GM18867 (cell line): ENCODE measurements at regions not wholly inside any gene's neighbourhood (a gene's known extent, or its start where the extent isn't known, plus 50 kb on each side); places are given as distances from the start of the nearest gene placed in this dataset.

Experiments
- ATAC-seq: cut with Tn5 transposase; IDR thresholded peaks from one replicate; pipeline ENCODE4 v1.9.1; 2021; ENCODE audit warnings: mild to moderate bottlenecking, moderate library complexity; ENCODE audit not compliant: unreplicated experiment

DNA sequence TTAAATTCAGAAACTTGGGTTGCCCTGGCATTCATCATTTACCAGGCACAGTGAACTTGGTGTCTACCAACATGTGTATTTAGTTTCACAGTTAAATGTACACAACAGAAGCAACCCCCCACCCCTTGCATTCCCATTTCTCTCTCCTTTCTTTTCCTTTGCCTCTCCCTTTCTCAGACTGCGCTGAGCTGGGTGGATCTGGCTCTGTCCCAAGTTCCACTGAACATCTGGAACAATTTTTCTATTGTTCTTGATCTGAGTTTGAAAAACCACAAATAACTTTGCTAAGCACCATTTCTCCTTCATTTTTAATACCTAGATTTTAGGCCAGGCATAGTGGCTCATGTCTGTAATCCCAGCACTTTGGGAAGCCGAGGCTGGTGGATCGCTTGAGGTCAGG lies 242.2 kb downstream of the ABHD5 start:
- no peak for ATAC-seq

DNA sequence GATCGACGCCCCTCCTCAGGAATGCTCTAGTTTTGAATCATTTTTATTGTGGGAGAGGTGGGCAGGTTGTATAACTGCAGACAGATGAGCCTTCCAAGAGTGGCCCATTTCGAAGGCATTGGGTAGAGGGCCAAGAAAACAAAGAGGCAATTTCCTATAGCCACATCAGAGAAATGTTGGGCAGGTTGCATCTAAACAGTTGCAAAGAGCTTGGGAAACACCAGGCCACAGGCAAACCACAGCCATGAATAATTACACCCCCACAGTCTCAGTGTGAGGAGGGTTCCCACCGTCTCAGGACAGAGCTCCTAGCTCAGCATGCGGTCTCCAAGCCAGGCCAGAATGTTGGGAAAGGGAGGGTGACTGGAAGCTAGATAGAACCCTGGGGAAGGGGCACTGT lies 257.3 kb downstream of the ABHD5 start:
- no peak for ATAC-seq

DNA sequence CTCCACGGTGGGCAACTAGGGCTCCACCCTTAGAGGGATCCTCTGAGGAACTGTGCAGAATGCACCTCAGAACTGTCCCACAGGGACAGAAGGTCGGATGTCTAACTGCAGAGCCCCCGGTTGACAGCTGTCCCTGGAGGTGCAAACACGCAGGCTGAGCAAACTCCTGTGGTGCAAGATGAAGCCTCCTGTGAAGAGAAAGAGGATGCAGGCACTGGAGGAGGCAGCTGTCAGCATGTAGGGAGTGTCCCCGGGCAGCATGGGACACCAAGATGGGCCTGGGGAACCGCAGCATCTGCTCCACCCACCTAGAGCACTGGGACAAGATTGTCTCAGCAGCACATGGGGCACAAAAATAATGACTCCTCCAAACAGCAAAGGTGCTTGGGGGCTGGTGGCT lies 258.9 kb downstream of the ABHD5 start:
- no peak for ATAC-seq

DNA sequence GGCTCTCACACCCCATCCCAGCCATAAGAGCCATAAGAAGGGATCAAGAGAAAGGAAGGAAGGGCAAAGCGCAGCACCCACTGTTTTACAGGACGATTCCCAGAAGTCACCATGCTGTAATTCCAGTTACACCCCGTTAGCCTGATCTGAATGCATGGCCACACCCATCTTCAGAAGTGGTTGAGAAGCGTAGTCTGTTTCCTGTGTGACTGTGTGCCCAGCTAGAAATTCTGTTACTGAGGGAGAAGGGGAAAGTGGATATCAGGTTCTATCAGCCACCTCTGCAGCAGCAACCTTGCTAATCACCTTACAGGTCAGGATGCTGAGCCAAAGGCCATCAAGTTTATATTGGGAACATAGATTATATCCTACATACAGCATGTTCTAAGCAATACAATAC lies 260.0 kb downstream of the ABHD5 start:
- no peak for ATAC-seq

DNA sequence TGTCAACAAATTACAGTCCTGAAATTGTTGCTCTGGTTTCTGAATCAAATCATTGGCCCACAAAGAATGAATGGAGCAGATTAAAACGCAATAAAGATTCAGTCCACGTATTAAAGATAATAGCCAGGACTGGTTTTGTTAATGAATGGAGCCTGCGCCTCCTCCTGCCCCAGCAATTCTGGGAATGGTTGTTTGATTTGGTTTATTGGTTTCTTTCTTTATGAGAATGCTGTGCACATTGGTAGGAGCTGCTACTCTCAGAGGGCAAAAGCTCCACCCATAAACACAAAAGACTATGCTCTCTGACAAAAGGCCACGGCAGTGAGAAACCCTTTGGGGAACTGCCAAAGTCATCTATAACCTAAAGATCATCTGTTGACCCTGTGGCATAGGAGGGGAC lies 261.1 kb downstream of the ABHD5 start:
- no peak for ATAC-seq

DNA sequence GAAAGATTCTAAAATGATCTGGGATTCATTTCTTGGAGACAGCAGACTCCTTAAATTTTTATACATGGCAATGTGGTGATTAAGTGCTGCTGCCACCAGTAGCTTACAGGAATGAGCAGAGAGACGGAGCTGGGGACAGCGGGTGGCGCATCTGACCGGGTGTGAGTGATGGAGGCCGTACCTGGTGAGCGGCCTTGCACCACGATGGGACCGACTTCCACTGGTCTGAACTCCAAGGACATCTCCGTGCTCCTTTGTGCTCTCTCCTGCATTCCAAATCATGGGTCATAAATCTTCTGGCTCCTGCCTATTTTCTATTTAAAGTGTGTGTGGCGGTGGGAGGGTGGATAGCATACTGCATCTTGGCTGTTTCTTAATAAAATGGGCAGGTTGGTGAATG lies 262.6 kb downstream of the ABHD5 start:
- ATAC-seq, result no peak

DNA sequence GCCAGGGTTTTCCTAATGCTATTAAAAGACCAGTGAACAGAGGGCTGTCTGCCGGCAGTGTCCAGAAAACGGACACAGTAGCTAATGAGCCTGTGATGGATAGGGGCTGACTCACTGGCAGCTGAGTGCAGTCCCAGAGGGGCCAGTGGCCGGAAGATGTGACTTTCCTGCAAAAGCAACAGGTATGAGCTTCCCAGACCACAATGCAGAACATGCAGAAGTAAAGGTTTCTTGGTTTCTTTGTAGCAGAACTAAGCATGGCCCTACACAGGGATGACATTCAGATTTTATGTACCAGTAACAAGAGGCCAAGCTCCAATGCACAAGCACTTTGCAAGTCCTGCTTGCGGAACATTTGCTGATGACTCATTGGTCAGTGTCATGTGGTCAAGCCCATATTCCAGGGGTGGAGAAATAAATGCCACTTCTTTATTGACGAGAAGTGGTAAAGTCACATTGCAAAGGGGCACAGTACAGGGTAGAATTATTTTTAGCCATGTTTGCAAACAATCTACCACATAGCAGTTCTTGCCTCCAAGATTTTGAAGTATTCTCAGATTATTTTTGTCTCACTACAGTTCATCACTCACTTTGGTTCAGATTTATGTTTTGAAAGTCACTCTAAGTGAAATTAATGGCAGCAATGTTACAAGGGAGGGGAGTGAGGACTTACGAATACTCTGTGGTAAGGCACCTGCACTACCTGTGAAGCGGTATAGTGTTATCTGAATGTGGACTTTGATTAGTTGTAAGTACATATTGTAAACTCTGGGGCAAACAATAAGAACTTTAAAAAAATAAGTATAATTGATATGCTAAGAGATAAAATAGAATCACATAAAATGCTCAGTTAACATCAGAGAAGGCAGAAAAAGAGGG lies 263.3 kb downstream of the ABHD5 start:
- no peak for ATAC-seq

DNA sequence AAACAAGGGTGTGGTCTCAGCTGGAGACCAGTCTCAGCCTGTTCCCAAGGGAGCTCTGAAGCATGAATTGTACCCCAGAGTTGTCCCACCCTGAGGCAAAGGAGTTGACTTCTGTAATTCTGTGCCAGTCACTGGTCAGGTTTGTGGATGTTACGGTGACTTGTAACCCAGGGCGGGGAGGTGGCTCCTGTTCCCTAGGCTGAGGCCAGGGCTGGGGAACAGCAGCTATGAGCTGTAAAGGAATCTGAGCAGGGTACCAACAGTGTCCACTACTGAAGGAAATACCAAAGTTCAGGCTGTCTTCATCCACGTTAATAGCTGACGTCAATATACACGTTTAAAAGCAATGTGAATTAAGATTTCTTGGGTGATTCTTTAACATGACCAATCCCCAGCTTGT lies 266.2 kb downstream of the ABHD5 start:
- ATAC-seq, result no peak

DNA sequence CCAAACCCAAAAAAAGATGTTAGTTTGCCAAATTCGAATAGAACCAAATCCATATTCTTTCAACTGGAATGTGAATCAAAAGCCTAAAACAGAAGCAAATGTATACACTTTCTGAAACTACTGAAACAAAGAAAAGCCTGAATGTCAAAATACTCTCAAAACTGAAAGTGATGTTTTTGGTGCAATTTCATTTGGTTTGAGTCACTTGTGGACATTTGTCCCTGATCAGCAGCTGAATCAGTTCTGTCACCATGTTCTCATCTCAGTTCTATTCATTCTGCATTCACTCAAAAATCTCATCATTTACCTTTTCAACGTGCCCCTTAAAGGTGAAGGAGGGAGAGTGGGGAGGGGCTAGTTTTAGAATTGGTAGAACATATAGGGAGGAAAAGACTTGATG lies 266.8 kb downstream of the ABHD5 start:
- ATAC-seq, result no peak

DNA sequence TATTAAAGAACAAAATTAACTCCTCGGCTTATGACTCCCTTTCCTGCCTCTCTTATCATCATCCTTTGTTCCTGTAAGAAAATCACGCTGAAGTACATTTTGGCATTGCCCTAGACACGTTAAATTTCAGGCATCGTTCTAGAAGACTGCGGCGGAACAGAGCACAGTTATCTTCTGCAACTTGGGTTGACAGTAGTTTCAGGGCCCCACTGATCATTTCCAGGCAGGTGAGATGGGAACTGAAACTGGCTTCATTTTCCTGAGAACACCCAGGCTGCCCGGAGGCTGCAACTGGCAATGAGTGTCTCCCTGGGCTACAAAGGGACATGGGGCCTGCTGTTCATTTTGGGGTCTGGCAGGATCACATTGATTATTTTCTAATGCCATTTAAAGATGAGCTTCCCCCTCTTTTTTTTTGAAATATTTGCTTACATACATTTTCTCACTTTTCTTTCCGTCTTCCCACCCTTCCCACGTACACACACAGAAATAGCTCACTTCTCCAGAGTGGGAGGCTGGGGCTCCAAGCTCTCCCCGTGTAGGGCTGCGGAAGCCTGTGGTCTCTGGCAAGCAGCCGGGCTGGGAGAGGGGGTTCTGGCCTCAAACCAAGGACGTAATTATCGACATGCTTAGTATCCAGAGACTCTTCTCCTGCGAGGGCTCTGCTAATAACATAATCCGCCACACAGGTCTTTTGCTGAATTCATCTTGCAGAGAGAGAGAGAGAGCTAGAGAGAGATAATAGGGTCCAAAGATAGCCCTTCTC lies 267.4 kb downstream of the ABHD5 start:
- ATAC-seq, result no peak

DNA sequence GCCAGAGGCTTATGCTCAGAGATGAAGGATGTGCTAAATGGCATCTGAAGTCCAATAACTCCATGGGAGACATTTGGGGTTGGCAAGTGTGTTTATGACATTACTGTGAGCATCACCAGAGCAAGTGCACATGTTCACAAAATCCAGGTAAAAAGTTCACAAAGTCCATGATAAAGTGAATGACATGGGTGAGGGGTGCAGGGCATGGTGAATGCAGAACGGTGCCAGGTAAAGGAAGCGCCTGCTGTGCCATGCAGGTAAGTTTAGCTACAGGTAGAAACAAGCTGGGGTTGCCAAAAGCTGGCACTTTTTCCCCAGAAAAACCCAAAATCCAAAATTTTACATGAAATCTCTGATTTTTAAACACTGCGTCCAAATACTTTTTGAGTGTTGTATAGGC lies 268.2 kb downstream of the ABHD5 start:
- ATAC-seq, result no peak

DNA sequence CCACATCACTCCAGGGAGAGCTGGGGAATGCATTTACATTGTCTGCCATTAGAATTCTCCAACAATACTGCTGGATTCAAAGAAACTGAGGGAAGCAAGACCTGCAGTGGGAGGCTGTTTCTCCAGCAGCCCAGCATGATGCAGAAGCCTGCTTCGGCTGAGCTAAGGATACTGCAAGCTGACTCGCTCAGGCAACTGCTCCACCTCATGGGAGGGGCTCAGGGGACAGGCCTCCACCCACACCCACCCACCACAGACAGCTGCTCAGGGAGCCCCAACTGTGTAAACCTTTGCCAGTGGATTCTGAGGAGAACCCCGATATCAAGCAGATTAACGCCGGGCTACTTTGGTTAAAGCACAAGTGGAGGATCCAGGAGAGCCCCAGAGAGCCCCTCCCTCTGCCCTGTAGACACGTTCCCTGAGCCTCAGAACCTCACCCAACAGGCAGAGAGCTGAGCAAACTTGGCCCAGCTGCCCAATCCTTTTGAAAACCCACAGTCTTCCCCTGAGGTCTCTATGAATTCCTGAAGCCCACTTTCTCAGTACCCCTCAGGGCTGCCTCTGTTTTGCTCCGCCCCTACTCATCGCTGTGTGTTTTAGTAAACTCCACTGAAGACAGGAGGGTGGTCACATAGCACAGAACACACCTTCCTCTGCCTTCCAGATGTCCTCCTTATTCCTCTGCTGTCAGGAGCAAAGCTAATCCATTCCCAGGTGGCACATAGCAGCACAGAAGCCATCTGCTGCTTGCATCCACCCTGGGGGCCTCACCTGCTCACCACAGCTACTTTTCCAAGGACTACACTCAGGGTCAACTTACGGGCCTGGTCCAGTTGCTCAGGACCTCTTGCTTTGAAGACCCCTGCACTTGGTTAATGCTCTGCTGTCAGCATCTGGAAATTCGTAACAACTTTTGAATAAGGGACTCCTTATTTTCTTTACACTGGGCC lies 269.0 kb downstream of the ABHD5 start:
- ATAC-seq, result no peak

DNA sequence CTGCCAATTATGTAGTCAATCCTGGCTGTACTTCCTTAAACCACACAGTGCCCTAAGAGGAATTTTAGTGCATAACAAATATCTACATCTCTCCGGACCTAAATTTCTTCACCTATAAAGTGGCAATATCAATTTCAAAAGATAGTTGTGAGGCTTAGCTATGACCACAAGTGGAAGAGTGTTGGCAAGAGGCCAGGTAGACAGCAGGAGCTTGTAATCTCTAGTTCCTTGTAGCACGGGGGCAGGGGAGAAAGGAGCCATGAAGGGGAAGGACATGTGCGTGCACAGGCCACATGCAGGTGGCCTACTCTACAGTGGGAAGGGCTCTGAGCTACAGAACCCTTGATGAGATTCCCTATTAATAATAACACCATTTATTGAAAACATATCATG lies 269.7 kb downstream of the ABHD5 start:
- no peak for ATAC-seq

DNA sequence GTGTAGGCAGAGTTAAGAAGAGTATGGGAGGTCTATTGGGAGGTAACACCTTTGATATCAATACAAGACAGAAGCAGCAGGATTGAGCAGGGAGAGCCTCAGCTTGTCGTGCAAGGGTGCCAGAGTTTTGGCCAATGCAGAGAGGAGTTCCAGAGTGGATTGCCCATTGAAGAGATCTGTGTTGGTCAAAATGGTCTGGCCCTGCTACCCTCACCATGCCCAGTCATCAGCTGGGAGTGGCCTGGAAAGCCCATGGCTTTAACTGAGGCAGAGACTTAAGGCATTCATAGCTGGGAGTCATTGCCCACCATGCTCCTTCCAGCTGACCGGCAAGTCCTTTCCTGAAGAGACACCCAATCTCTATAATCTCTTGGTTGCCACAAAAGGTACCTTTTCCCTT lies 271.3 kb downstream of the ABHD5 start:
- ATAC-seq, result no peak

DNA sequence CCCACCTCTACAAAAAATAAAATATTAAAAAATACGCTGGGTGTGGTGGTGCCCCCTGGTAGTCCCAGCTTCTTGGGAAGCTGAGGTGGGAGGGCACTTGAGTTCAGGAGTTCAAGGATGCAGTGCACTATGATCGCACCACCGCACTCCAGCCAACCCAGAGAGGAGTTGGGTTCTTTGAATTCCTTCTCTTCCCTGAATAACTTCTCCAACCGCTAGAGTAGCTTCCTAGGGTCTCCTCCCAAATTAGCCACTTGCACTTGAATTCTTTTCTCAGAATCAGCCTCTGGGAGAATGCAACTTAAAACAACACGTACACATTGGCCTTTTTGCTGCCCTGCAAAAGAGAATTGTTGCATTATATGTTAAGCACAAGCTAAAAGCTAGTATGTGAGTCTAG lies 272.5 kb downstream of the ABHD5 start:
- ATAC-seq, result no peak

DNA sequence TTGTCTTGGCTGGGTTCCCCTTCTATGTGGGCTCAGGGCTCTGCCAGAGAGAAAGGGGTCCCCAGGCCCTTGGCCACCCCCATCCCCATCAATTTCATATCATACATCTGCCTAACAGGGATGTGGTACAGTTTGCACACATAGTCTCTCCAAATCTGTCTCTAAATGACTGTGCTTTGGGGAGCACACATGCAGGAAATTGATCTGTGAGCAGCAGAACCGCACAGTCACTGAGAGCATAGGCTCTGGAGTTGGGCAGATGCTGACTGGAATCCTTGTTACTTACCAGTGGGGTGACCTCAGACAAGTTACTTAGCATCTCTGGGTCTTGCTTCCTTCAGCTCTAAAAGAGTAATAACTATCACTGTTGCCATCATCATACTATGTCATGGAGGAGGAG lies 273.9 kb downstream of the ABHD5 start:
- no peak for ATAC-seq

DNA sequence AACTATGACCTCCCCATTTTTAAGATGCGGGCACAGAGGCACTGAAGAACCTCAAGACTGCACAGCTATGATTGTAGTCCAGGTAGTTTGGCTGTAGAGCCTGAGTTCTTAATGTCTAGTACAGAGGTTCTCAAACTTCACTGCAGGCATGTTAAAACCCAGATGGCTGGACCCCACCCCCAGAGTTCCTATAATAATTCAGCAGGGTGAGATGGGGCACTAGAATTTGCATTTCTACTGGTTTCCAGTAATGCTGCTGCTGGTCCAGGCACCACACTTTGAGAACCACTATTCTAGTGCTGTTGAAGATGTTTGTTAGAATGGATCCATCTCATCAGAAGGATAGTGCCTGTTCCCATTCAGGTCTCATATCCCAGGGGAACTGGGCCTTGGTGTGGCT lies 274.9 kb downstream of the ABHD5 start:
- peak; percentile 40 for ATAC-seq

DNA sequence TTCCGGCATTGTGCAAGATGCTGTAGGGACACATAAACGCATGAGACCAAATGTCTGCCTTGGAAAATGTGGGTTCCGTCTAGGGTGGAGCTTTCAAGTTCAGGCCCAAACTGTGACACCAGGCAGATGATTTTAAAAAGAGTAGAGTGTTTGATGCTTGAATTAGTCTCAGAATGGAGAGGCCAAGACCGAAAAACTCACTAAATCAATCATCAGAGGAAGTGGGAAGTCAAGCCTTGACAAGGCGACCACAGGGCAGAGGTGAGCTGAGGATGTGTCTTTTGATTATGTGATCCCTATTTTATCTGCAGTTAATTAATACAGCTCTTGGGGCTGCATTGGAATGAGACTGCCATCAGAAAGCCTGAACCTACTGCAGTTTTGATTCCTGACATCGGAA lies 275.4 kb downstream of the ABHD5 start:
- ATAC-seq, result peak; percentile 51

DNA sequence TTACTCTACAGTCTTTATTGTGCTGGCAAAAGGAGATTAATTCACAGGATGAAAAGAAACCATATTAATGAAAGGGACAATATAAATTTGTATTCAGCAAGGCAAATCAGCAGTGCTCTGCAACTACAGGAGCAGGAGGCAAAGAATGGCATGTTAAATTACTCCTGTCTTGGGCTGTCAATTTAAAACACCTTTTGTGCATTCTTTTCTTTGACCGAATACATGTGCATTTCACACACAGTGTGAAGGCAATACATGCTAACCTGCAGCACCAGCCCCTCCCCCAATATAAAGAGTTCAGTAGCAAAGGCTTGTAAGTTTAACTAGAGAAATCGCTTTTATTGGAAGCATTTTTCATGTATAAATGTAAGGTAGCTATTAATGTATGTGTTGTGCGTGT lies 275.2 kb upstream of the TOPAZ1 start:
- ATAC-seq, result no peak

DNA sequence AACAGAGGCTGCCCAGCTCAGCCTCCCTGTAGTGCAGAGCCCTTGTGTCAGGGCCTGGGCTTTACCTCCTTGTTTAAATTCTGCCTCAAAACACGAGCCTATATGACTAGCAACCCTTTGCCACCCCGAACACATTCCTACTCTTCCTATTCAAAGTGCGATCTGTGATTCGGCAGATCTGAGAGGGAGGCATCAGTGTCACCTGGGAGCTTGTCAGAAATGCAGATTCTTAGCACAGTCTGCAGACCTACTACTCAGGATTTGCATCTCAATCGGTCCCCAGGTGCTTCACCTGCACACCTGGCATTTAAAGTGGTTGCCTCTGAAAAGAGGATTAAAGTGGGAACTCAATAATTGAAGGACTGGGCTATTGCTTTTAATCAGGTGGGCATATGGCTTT lies 273.2 kb upstream of the TOPAZ1 start:
- ATAC-seq, result no peak

DNA sequence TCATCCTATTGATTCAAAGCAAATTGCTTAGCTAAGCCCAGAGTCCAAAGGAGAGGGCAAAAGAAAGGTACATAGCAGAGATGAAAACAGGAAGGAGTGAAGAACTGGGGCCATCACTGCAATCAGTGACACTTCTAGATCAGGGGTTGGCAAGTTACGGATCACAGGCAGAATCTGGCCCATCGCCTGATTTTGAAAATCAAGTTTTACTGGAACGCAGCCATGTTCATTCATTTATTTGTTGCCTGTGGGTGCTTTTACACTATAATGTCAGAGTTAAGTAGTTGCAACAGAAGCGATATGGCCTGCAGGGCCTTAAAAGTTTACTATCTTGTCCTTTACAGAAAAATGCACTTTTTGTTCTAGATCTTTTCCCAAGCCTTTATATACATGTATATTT lies 271.7 kb upstream of the TOPAZ1 start:
- no peak for ATAC-seq
